ENCODE measurements at regions not wholly inside any gene's neighbourhood (a gene's known extent, or its start where the extent isn't known, plus 50 kb on each side); places are given as distances from the start of the nearest gene placed in this dataset.

DNA sequence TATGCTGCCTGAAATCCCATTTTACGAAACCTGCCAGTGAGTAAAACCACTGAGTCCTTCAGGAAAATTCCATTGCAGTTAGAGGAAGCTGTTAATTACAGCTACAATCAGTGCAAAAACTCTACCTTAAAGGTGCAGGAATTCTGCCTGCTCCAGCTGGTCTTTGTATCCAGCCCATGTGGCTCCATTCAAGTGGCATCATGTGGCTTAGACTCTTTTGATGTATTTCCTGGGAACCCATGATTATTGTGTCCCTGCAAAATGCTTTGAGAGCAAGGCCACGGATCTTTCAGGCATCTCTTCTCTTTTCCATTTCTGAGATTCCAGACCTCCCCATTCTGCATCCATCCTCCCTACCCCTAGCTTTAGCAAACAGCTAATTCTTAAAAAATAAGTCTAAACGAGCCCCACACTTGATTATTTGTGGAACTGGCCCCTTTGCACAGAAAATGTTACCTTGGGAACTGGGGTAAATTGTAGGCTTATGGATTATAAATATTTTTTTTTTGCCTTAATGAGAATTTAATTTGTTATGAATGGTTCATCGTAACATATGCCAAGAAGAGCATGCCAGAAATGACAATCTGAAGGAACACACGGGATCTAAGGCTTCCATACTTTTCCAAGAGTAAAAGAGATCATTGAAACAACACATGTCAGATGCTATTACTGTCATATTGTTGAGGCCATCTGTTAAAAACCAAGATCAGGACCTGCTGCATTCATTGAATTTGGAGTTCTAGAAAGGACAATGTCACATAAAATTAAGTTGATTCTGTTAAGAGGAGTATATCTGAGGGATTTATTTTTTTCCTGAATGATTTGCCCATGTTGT lies 144.6 kb downstream of the TPH2 start:
- H3K4me3 ChIP-seq (ENCODE audit: low read length) = no peak overlapping the region
- DNase-seq (ENCODE audit: low read depth) = no peak
- TF ChIP-seq, protein P1, sequence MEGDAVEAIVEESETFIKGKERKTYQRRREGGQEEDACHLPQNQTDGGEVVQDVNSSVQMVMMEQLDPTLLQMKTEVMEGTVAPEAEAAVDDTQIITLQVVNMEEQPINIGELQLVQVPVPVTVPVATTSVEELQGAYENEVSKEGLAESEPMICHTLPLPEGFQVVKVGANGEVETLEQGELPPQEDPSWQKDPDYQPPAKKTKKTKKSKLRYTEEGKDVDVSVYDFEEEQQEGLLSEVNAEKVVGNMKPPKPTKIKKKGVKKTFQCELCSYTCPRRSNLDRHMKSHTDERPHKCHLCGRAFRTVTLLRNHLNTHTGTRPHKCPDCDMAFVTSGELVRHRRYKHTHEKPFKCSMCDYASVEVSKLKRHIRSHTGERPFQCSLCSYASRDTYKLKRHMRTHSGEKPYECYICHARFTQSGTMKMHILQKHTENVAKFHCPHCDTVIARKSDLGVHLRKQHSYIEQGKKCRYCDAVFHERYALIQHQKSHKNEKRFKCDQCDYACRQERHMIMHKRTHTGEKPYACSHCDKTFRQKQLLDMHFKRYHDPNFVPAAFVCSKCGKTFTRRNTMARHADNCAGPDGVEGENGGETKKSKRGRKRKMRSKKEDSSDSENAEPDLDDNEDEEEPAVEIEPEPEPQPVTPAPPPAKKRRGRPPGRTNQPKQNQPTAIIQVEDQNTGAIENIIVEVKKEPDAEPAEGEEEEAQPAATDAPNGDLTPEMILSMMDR (conservative IDR thresholded peaks at IDR 0.05; ENCODE audit: low read depth, low read length) = no peak

- TF ChIP-seq, protein P1 (conservative IDR thresholded peaks at IDR 0.05; ENCODE audit: low read depth, low read length) = no peak
- DNase-seq (ENCODE audit: low read depth) = no peak
- H3K4me3 ChIP-seq (ENCODE audit: low read length) = no peak overlapping the region
Observed at GRCh38 chr12:72084061-72084460, 145.4 kb downstream of the TPH2 start.

GRCh38 chr12:72084880-72085279 lies 146.2 kb downstream of the TPH2 start:
- TF ChIP-seq, protein P1 (conservative IDR thresholded peaks at IDR 0.05; ENCODE audit: low read depth, low read length) = no peak
- no peak overlapping the region for H3K4me3 ChIP-seq (ENCODE audit: low read length)
- no peak for DNase-seq (ENCODE audit: low read depth)

DNA sequence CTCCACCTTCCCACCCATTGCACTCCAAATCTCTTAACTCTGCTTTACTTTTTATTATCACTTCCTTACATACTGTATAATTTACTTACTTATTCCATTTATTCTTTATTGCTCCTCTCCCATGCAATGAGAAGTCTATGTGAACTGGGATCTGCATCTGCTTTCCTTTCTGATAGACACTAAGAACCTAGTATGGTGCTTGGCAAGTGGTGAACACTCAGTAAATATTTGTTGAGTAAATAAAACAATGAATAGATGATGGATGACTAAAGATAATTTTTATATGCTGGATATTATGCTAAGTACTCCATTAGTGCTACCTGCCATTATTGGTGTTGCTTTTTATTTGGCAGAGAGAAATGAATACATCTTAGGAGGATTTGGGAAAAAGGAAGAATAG lies 151.0 kb downstream of the TPH2 start:
- DNase-seq (ENCODE audit: low read depth) = no peak
- TF ChIP-seq, protein P1 (conservative IDR thresholded peaks at IDR 0.05; ENCODE audit: low read depth, low read length) = no peak
- H3K4me3 ChIP-seq (ENCODE audit: low read length) = no peak overlapping the region

DNA sequence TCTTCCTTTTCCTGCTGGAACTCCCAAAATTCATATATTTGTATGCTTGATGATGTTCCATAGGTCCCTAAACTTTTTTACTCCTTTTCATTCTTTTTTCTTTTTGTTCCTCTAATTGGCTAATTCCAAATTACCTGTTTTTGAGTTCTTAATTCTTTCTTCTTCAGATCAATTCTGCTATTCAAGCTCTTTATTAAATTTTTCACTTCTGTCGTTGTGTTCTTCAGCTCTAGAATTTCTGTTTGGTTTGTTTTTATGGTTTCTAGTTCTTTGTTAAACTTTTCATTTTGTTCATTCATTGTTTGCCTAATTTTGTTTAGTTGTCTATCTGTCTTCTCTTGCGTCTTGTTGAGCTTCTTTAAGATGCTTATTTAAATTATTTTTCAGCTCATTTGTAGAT lies 154.8 kb downstream of the TPH2 start:
- DNase-seq (ENCODE audit: low read depth) = no peak
- TF ChIP-seq, protein P1 (conservative IDR thresholded peaks at IDR 0.05; ENCODE audit: low read depth, low read length) = no peak
- no peak overlapping the region for H3K4me3 ChIP-seq (ENCODE audit: low read length)

- no peak for DNase-seq (ENCODE audit: low read depth)
- TF ChIP-seq, protein P1 (conservative IDR thresholded peaks at IDR 0.05; ENCODE audit: low read depth, low read length) = no peak
- H3K4me3 ChIP-seq (ENCODE audit: low read length) = no peak overlapping the region
Observed at GRCh38 chr12:72093930-72094329, 155.3 kb downstream of the TPH2 start.

DNA sequence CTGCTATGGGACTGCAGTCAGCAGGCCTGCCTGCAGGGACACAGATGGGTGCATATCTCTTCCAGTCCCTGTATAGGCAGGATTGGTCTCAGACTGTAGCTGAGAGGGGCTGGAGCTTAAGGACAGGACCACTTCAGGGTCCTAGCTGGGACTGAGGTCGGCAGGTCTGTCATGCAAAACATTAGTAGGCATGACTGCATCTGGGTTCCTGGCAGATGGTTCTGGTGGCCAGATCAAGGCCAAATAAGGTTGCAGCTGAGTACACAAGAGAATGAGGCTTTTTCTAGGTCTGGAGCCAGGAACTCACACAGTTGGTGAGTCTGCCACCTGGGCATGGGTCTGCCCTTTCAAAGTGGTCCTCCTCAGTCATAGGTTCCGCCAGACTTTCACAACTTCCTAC lies 155.8 kb downstream of the TPH2 start:
- H3K4me3 ChIP-seq (ENCODE audit: low read length) = no peak overlapping the region
- DNase-seq (ENCODE audit: low read depth) = no peak
- TF ChIP-seq, protein P1 (conservative IDR thresholded peaks at IDR 0.05; ENCODE audit: low read depth, low read length) = no peak

All from retinal pigment epithelial cell (primary cell).